HEK293 (cell line): ENCODE measurements at regions not wholly inside any gene's neighbourhood (a gene's known extent, or its start where the extent isn't known, plus 50 kb on each side); places are given as distances from the start of the nearest gene placed in this dataset.

Experiments
- CTCF ChIA-PET: fragments of 350-600 bp; formaldehyde crosslinking; extraction: SDS; loops from one replicate; lab custom pipeline; 2021; ENCODE audit warnings: antibody characterized with exemption; lab: Yijun Ruan, JAX
- POLR2A ChIA-PET: fragments of 300-600 bp; formaldehyde crosslinking; extraction: SDS; loops from one replicate; lab custom pipeline; 2020; ENCODE audit warnings: antibody characterized with exemption, inconsistent platforms; lab: Yijun Ruan, JAX
- H3K27ac ChIP-seq: fragments of 200-500 bp; sonication (Bioruptor generic); 2 replicates; pipeline ENCODE4 v1.5.1; 2014; ENCODE audit warnings: low read depth, low read length, control low read depth, inconsistent platforms; ENCODE audit errors: extremely low read depth
- H3K36me3 ChIP-seq, 2 experiments: fragments of 200-500 bp in 1 of 2; sonication (Bioruptor generic) in 1 of 2; 1 replicate in 1 of 2; 2 replicates in 1 of 2; pipeline ENCODE4 v1.5.1; 2014 to 2017; ENCODE audit warnings: inconsistent platforms in 2 of 2, low read length in 2 of 2; ENCODE audit not compliant: control insufficient read depth in 2 of 2, insufficient read depth in 1 of 2
- H3K4me1 ChIP-seq: fragments of 200-500 bp; sonication (Bioruptor generic); 2 replicates; pipeline ENCODE4 v1.5.1; 2014; ENCODE audit warnings: mild to moderate bottlenecking, low read length, inconsistent platforms; ENCODE audit not compliant: control insufficient read depth, insufficient read depth
- H3K4me3 ChIP-seq: 2 replicates; pipeline ENCODE4 v1.5.1; 2011; ENCODE audit warnings: low read depth, mild to moderate bottlenecking, control low read depth, low read length, moderate library complexity
- H3K9me3 ChIP-seq: fragments of 200-500 bp; sonication (Bioruptor generic); 2 replicates; pipeline ENCODE4 v1.5.1; 2014; ENCODE audit warnings: low read depth, low read length, inconsistent platforms; ENCODE audit not compliant: control insufficient read depth, insufficient read depth
- BCL6B ChIP-seq: fragments of 450-650 bp; formaldehyde crosslinking; IDR thresholded peaks from 2 replicates; pipeline ENCODE4 v1.5.1; 2017; ENCODE audit warnings: missing biosample characterization, missing genetic modification characterization
- CTCF ChIP-seq: fragments of 450-650 bp; formaldehyde crosslinking; IDR thresholded peaks from 2 replicates; pipeline ENCODE4 v1.5.1; 2016; ENCODE audit warnings: missing biosample characterization, missing genetic modification characterization
- GLI4 ChIP-seq: fragments of 450-650 bp; formaldehyde crosslinking; IDR thresholded peaks from 2 replicates; pipeline ENCODE4 v1.5.1; 2016; ENCODE audit warnings: missing biosample characterization, missing genetic modification characterization
- GLIS1 ChIP-seq: fragments of 450-650 bp; formaldehyde crosslinking; IDR thresholded peaks from 2 replicates; pipeline ENCODE4 v1.5.1; 2016; ENCODE audit warnings: missing biosample characterization, missing genetic modification characterization
- MEIS1 ChIP-seq: sonication (generic); formaldehyde crosslinking; IDR thresholded peaks from 2 replicates; pipeline ENCODE4 v1.8.1; 2022; ENCODE audit warnings: missing genetic modification reagents, mild to moderate bottlenecking, borderline replicate concordance
- PRDM1 ChIP-seq: fragments of 450-650 bp; formaldehyde crosslinking; IDR thresholded peaks from 2 replicates; pipeline ENCODE4; 2016; ENCODE audit warnings: missing biosample characterization, missing genetic modification characterization
- SALL2 ChIP-seq: fragments of 450-650 bp; formaldehyde crosslinking; IDR thresholded peaks from 2 replicates; pipeline ENCODE4 v1.5.0; 2017; ENCODE audit warnings: missing biosample characterization, mild to moderate bottlenecking, missing genetic modification characterization, borderline replicate concordance
- ZBTB17 ChIP-seq: fragments of 450-650 bp; formaldehyde crosslinking; IDR thresholded peaks from 2 replicates; pipeline ENCODE4 v1.5.1; 2016; ENCODE audit warnings: missing biosample characterization, missing genetic modification characterization
- ZBTB8A ChIP-seq: fragments of 450-650 bp; formaldehyde crosslinking; IDR thresholded peaks from 2 replicates; pipeline ENCODE4 v1.5.1; 2016; ENCODE audit warnings: missing biosample characterization, missing genetic modification characterization
- ZEB2 ChIP-seq: fragments of 450-650 bp; formaldehyde crosslinking; IDR thresholded peaks from 2 replicates; pipeline ENCODE4 v1.5.1; 2016; ENCODE audit warnings: missing biosample characterization, missing genetic modification characterization
- ZNF112 ChIP-seq: fragments of 450-650 bp; formaldehyde crosslinking; IDR thresholded peaks from 2 replicates; pipeline ENCODE4 v1.5.0; 2017; ENCODE audit warnings: missing biosample characterization, missing genetic modification characterization
- ZNF138 ChIP-seq: fragments of 450-650 bp; formaldehyde crosslinking; IDR thresholded peaks from 2 replicates; pipeline ENCODE4 v1.5.1; 2016; ENCODE audit warnings: missing biosample characterization, missing genetic modification characterization, borderline replicate concordance
- ZNF211 ChIP-seq: fragments of 450-650 bp; formaldehyde crosslinking; IDR thresholded peaks from 2 replicates; pipeline ENCODE4 v1.5.1; 2016; ENCODE audit warnings: low read depth, missing biosample characterization, missing genetic modification characterization
- ZNF239 ChIP-seq: fragments of 450-650 bp; formaldehyde crosslinking; IDR thresholded peaks from 2 replicates; pipeline ENCODE4 v1.5.1; 2016; ENCODE audit warnings: missing biosample characterization, missing genetic modification characterization
- ZNF248 ChIP-seq: fragments of 450-650 bp; formaldehyde crosslinking; IDR thresholded peaks from 2 replicates; pipeline ENCODE4 v1.5.1; 2017; ENCODE audit warnings: missing biosample characterization, missing genetic modification characterization
- ZNF350 ChIP-seq: fragments of 450-650 bp; formaldehyde crosslinking; IDR thresholded peaks from 2 replicates; pipeline ENCODE4 v1.5.0; 2017; ENCODE audit warnings: missing biosample characterization, mild to moderate bottlenecking, missing genetic modification characterization
- ZNF394 ChIP-seq: fragments of 450-650 bp; formaldehyde crosslinking; IDR thresholded peaks from 2 replicates; pipeline ENCODE4 v1.5.1; 2016; ENCODE audit warnings: missing biosample characterization, missing genetic modification characterization, mild to moderate bottlenecking, moderate library complexity, borderline replicate concordance
- ZNF433 ChIP-seq: fragments of 450-650 bp; formaldehyde crosslinking; IDR thresholded peaks from 2 replicates; pipeline ENCODE4 v1.5.1; 2016; ENCODE audit warnings: missing biosample characterization, missing genetic modification characterization, low read depth
- ZNF530 ChIP-seq: fragments of 450-650 bp; formaldehyde crosslinking; IDR thresholded peaks from 2 replicates; pipeline ENCODE4 v1.5.1; 2016; ENCODE audit warnings: low read depth, missing biosample characterization, missing genetic modification characterization
- ZNF629 ChIP-seq: fragments of 450-650 bp; formaldehyde crosslinking; IDR thresholded peaks from 2 replicates; pipeline ENCODE4 v1.5.1; 2017; ENCODE audit warnings: missing biosample characterization, missing genetic modification characterization
- ZNF658 ChIP-seq: fragments of 450-650 bp; formaldehyde crosslinking; IDR thresholded peaks from 2 replicates; pipeline ENCODE4; 2016; ENCODE audit warnings: missing biosample characterization, missing genetic modification characterization
- ZNF768 ChIP-seq: fragments of 450-650 bp; formaldehyde crosslinking; IDR thresholded peaks from 2 replicates; pipeline ENCODE4 v1.5.1; 2018; ENCODE audit warnings: missing biosample characterization, mild to moderate bottlenecking, missing genetic modification characterization
- TF ChIP-seq, protein P1 (sequence below): fragments of 450-650 bp; IDR thresholded peaks from 2 replicates; pipeline ENCODE4 v1.5.1; 2018; ENCODE audit warnings: missing biosample characterization, missing genetic modification characterization
- TF ChIP-seq, protein P2 (sequence below): fragments of 450-650 bp; formaldehyde crosslinking; IDR thresholded peaks from 2 replicates; pipeline ENCODE4 v1.5.1; 2016; ENCODE audit warnings: missing biosample characterization, missing genetic modification characterization, borderline replicate concordance

GRCh38 chr2:2563309-2563860 is 232.3 kb upstream of the MYT1L start:
- ChIA-PET POLR2A (no interaction called here), CTCF (no interaction called here)
- no peak overlapping the region for H3K4me3 ChIP-seq
- no peaks in the 10 kb centered on the region for H3K36me3 ChIP-seq
- H3K27ac ChIP-seq = no peak overlapping the region
- H3K9me3 ChIP-seq = no peaks in the 10 kb centered on the region
- no peaks in the 10 kb centered on the region for H3K4me1 ChIP-seq
- peak; percentile 73 for TF ChIP-seq ZEB2 (tag by site-specific recombination)
- TF ChIP-seq BCL6B (tag by site-specific recombination) = no peak
- no peak for TF ChIP-seq ZNF768 (tag by site-specific recombination)
- no peak for TF ChIP-seq ZNF658 (tag by site-specific recombination)

- Histone ChIP-seq H3K27ac (no peak overlapping the region), H3K9me3 (no peaks in the 10 kb centered on the region), H3K4me1 (no peaks in the 10 kb centered on the region), H3K36me3 (no peaks in the 10 kb centered on the region), H3K4me3 (no peak overlapping the region)
- ChIA-PET POLR2A (no interaction called here), CTCF (interaction anchor here (0.6 kb wide), 1 partner anchor 58 kb away, joined by 6 read pairs; no protein-coding TSS in a partner anchor)
- TF ChIP-seq, protein P1, sequence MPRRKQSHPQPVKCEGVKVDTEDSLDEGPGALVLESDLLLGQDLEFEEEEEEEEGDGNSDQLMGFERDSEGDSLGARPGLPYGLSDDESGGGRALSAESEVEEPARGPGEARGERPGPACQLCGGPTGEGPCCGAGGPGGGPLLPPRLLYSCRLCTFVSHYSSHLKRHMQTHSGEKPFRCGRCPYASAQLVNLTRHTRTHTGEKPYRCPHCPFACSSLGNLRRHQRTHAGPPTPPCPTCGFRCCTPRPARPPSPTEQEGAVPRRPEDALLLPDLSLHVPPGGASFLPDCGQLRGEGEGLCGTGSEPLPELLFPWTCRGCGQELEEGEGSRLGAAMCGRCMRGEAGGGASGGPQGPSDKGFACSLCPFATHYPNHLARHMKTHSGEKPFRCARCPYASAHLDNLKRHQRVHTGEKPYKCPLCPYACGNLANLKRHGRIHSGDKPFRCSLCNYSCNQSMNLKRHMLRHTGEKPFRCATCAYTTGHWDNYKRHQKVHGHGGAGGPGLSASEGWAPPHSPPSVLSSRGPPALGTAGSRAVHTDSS (tag by site-specific recombination) = no peak
- TF ChIP-seq GLIS1 (tag by site-specific recombination) (no peak), ZNF394 (no peak), ZNF211 (tag by site-specific recombination) (no peak), ZNF138 (tag by site-specific recombination) (no peak), ZNF433 (tag by site-specific recombination) (no peak), ZNF350 (no peak), ZNF112 (no peak), ZNF239 (tag by site-specific recombination) (no peak), GLI4 (tag by site-specific recombination) (no peak)
Measured at GRCh38 chr2:2562867-2563266, 231.8 kb upstream of the MYT1L start.

DNA sequence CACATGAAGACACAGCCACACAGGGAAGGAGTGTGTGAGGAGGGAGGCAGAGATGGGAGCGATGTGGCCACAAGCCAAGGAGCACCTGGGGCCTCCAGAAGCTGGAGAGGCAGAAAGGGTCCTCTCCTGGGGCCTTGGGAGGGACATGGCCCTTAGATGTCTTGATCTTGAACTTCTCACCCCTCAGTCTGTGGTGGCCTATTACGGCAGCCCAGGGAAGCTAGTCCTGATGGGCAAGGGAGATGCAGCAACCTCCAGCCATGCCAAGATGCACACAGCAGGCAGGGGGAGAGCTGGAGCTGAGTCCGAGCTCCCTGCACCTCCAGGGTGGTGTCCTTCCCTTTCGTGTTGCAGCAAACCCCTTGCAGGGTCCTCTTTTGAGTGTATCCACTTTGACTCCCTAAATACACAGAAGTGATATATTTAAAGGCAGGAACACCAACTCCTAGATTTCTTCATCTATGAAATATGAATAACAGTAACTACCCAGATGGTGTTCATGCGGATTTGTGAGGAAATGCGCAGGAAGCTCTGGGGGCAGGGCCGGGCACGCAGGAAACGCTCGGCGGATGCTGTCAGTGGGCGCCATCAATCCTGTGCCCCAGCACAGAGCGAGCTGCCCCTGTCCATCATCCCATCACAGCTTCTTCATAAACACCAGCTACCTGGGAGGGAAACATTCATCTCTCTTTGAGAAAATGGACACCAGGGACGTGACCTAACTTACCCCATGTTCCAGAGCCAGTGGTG is 230.4 kb upstream of the MYT1L start:
- Histone ChIP-seq H3K27ac (no peak overlapping the region), H3K4me3 (no peak overlapping the region), H3K36me3 (no peaks in the 10 kb centered on the region), H3K9me3 (no peaks in the 10 kb centered on the region), H3K4me1 (no peaks in the 10 kb centered on the region)
- POLR2A ChIA-PET = no interaction called here
- CTCF ChIA-PET = no interaction called here
- TF ChIP-seq, protein P2, sequence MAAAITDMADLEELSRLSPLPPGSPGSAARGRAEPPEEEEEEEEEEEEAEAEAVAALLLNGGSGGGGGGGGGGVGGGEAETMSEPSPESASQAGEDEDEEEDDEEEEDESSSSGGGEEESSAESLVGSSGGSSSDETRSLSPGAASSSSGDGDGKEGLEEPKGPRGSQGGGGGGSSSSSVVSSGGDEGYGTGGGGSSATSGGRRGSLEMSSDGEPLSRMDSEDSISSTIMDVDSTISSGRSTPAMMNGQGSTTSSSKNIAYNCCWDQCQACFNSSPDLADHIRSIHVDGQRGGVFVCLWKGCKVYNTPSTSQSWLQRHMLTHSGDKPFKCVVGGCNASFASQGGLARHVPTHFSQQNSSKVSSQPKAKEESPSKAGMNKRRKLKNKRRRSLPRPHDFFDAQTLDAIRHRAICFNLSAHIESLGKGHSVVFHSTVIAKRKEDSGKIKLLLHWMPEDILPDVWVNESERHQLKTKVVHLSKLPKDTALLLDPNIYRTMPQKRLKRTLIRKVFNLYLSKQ (tag by site-specific recombination) = no peak
- no peak for TF ChIP-seq ZNF530 (tag by site-specific recombination)
- no peak for TF ChIP-seq SALL2 (tag by site-specific recombination)
- TF ChIP-seq ZNF629 = no peak
- TF ChIP-seq ZBTB17 (tag by site-specific recombination) = no peak
- no peak for TF ChIP-seq ZBTB8A (tag by site-specific recombination)
- no peak for TF ChIP-seq ZNF394
- no peak for TF ChIP-seq MEIS1
- no peak for TF ChIP-seq CTCF (tag by site-specific recombination)
- no peak for TF ChIP-seq ZNF248 (tag by site-specific recombination)
- TF ChIP-seq PRDM1 = no peak
